KMS-11 (cell line): ENCODE measurements at regions not wholly inside any gene's neighbourhood (a gene's known extent, or its start where the extent isn't known, plus 50 kb on each side); places are given as distances from the start of the nearest gene placed in this dataset.
"Not testable (repeated sequence)": the region's sequence is repeated elsewhere in the genome, so short reads cannot be mapped to it uniquely, and the experiment has no call there.

Source experiments
- H2AFZ ChIP-seq: fragments of 200-600 bp; sonication (generic); 2 replicates; pipeline ENCODE4 v1.6.1; 2016; ENCODE audit warnings: antibody characterized with exemption, mixed run types, low read depth
- H3K27ac ChIP-seq: fragments of 200-600 bp; sonication (generic); 2 replicates; pipeline ENCODE4 v1.6.1; 2016; ENCODE audit warnings: mild to moderate bottlenecking, mixed run types
- H3K27me3 ChIP-seq: fragments of 200-600 bp; sonication (generic); 2 replicates; pipeline ENCODE4 v1.6.1; 2017; ENCODE audit warnings: mild to moderate bottlenecking, low read depth, mixed run types, moderate library complexity; ENCODE audit not compliant: insufficient read depth
- H3K36me3 ChIP-seq: fragments of 200-600 bp; sonication (generic); 2 replicates; pipeline ENCODE4 v1.6.1; 2017; ENCODE audit warnings: mild to moderate bottlenecking, mixed run types; ENCODE audit not compliant: insufficient read depth
- H3K4me1 ChIP-seq: fragments of 200-600 bp; sonication (generic); 2 replicates; pipeline ENCODE4 v1.6.1; 2016; ENCODE audit warnings: mild to moderate bottlenecking, low read depth, mixed run types; ENCODE audit not compliant: poor library complexity, severe bottlenecking
- H3K4me2 ChIP-seq: fragments of 200-600 bp; sonication (generic); 2 replicates; pipeline ENCODE4 v1.7.0; 2016; ENCODE audit warnings: mild to moderate bottlenecking, mixed run types
- H3K4me3 ChIP-seq: fragments of 200-600 bp; sonication (generic); IDR thresholded peaks from 2 replicates; pipeline ENCODE4 v1.6.1; 2017; ENCODE audit warnings: low read depth, low read length, mixed read lengths; ENCODE audit not compliant: insufficient read depth
- H3K79me2 ChIP-seq: fragments of 200-600 bp; sonication (generic); 2 replicates; pipeline ENCODE4 v1.6.1; 2016; ENCODE audit warnings: low read depth, mixed run types; ENCODE audit not compliant: insufficient read depth
- H3K9ac ChIP-seq: fragments of 200-600 bp; sonication (generic); 2 replicates; pipeline ENCODE4 v1.6.1; 2016; ENCODE audit warnings: mild to moderate bottlenecking, mixed run types
- H4K20me1 ChIP-seq: fragments of 200-600 bp; sonication (generic); 2 replicates; pipeline ENCODE4 v1.6.1; 2016; ENCODE audit warnings: mild to moderate bottlenecking, mixed run types; ENCODE audit not compliant: insufficient read depth
- CTCF ChIP-seq: fragments of 200-600 bp; sonication (generic); conservative IDR thresholded peaks from 2 replicates; pipeline ENCODE4 v1.6.1; 2017; ENCODE audit warnings: low read depth, mild to moderate bottlenecking, antibody characterized with exemption, low read length, moderate library complexity, mixed read lengths

- Histone ChIP-seq H3K27ac (no peak overlapping the region), H3K9ac (no peak overlapping the region), H2AFZ (no peak overlapping the region), H3K4me3 (no peak overlapping the region), H3K36me3 (no peaks in the 10 kb centered on the region), H3K4me1 (no peaks in the 10 kb centered on the region), H3K79me2 (no peaks in the 10 kb centered on the region), H3K4me2 (no peak overlapping the region), H4K20me1 (no peaks in the 10 kb centered on the region), H3K27me3 (no peaks in the 10 kb centered on the region)
- no peak for TF ChIP-seq CTCF
Observed at GRCh38 chr10:45100429-45100828, 99.7 kb downstream of the ZNF22 start.

- no peak overlapping the region for H3K4me2 ChIP-seq
- no peak overlapping the region for H3K4me3 ChIP-seq
- TF ChIP-seq CTCF, result no peak
- no peaks in the 10 kb centered on the region for H3K27me3 ChIP-seq
- H2AFZ ChIP-seq, result no peak overlapping the region
- no peaks in the 10 kb centered on the region for H3K36me3 ChIP-seq
- no peaks in the 10 kb centered on the region for H3K79me2 ChIP-seq
- H4K20me1 ChIP-seq, result no peaks in the 10 kb centered on the region
- H3K4me1 ChIP-seq, result no peaks in the 10 kb centered on the region
- H3K27ac ChIP-seq, result no peak overlapping the region
- H3K9ac ChIP-seq, result no peak overlapping the region
Observed at GRCh38 chr10:45104674-45105073, 104.0 kb downstream of the ZNF22 start.

GRCh38 chr10:45105309-45105708, 104.6 kb downstream of the ZNF22 start:
- H3K4me1 ChIP-seq, H4K20me1 ChIP-seq, H3K36me3 ChIP-seq, H3K79me2 ChIP-seq, H3K9ac ChIP-seq, H3K27ac ChIP-seq, H3K27me3 ChIP-seq, H3K4me3 ChIP-seq, H2AFZ ChIP-seq, H3K4me2 ChIP-seq: not testable (repeated sequence)

GRCh38 chr10:45106236-45106856, 105.6 kb downstream of the ZNF22 start:
- H2AFZ ChIP-seq, result no peak overlapping the region

More at GRCh38 chr10:45106236-45106856, 105.6 kb downstream of the ZNF22 start:
- Histone ChIP-seq H3K4me3 (no peak overlapping the region), H3K36me3 (no peaks in the 10 kb centered on the region), H3K4me1 (no peaks in the 10 kb centered on the region), H3K4me2 (no peak overlapping the region), H3K27ac (no peak overlapping the region), H3K79me2 (no peaks in the 10 kb centered on the region), H3K27me3 (no peaks in the 10 kb centered on the region), H4K20me1 (no peaks in the 10 kb centered on the region), H3K9ac (no peak overlapping the region)
- no peak for TF ChIP-seq CTCF
